T-helper 1 cell treated with Interleukin-12 subunit alpha and Interleukin-12 subunit beta and Interleukin-4 antibody, amounts not matched to agents 30 μg/mL and 1 μg/mL, for 36 hours (primary cell): ENCODE measurements at regions not wholly inside any gene's neighbourhood (a gene's known extent, or its start where the extent isn't known, plus 50 kb on each side); places are given as distances from the start of the nearest gene placed in this dataset.
A peak's percentile ranks its signal among the peaks of the same experiment; 100 is the strongest.
"Not testable (repeated sequence)": the region's sequence is repeated elsewhere in the genome, so short reads cannot be mapped to it uniquely, and the experiment has no call there.

Source experiments
- H3K27ac Mint-ChIP-seq: one replicate; pipeline ENCODE4 v1.8.0; 2021; ENCODE audit warnings: mild to moderate bottlenecking, mixed read lengths
- H3K27me3 Mint-ChIP-seq: one replicate; pipeline ENCODE4 v1.8.0; 2021; ENCODE audit warnings: low read depth, mixed read lengths
- H3K36me3 Mint-ChIP-seq: one replicate; pipeline ENCODE4 v1.8.0; 2021; ENCODE audit warnings: low read depth, mixed read lengths
- H3K4me1 Mint-ChIP-seq: one replicate; pipeline ENCODE4 v1.8.0; 2021; ENCODE audit warnings: low read depth, mixed read lengths
- H3K4me3 Mint-ChIP-seq: one replicate; pipeline ENCODE4 v1.8.0; 2021; ENCODE audit warnings: mild to moderate bottlenecking, moderate library complexity, mixed read lengths
- H3K9me3 Mint-ChIP-seq: one replicate; pipeline ENCODE4 v1.8.0; 2021; ENCODE audit warnings: mixed read lengths

- H3K4me1 Mint-ChIP-seq = peaks cover 1% of the 10 kb centered on the region
- no peaks in the 10 kb centered on the region for H3K36me3 Mint-ChIP-seq
- H3K27me3 Mint-ChIP-seq = peaks cover 17% of the 10 kb centered on the region
- H3K27ac Mint-ChIP-seq = no peak overlapping the region
- H3K4me3 Mint-ChIP-seq = no peak overlapping the region
- H3K9me3 Mint-ChIP-seq = no peaks in the 10 kb centered on the region
These were observed 95.0 kb upstream of the LHX1 start for GRCh38 chr17:36842231-36842819.

GRCh38 chr17:36842963-36843558 lies 94.2 kb upstream of the LHX1 start:
- H3K27ac Mint-ChIP-seq = no peak overlapping the region
- H3K27me3 Mint-ChIP-seq = peaks cover 17% of the 10 kb centered on the region

GRCh38 chr17:36844013-36844412 lies 93.3 kb upstream of the LHX1 start:
- Mint-ChIP-seq H3K9me3 (no peaks in the 10 kb centered on the region), H3K36me3 (no peaks in the 10 kb centered on the region), H3K27me3 (peaks cover 17% of the 10 kb centered on the region), H3K4me1 (peaks cover 1% of the 10 kb centered on the region), H3K27ac (no peak overlapping the region), H3K4me3 (no peak overlapping the region)

More at GRCh38 chr17:36842963-36843558, 94.2 kb upstream of the LHX1 start:
- peaks cover 1% of the 10 kb centered on the region for H3K4me1 Mint-ChIP-seq
- no peak overlapping the region for H3K4me3 Mint-ChIP-seq
- H3K36me3 Mint-ChIP-seq = no peaks in the 10 kb centered on the region
- no peaks in the 10 kb centered on the region for H3K9me3 Mint-ChIP-seq

- Mint-ChIP-seq H3K27ac (no peak overlapping the region), H3K4me3 (no peak overlapping the region), H3K4me1 (peaks cover 1% of the 10 kb centered on the region), H3K36me3 (no peaks in the 10 kb centered on the region), H3K27me3 (peaks cover 17% of the 10 kb centered on the region), H3K9me3 (no peaks in the 10 kb centered on the region)
These were observed 92.7 kb upstream of the LHX1 start for GRCh38 chr17:36844601-36845000.

GRCh38 chr17:36845916-36846315 lies 91.4 kb upstream of the LHX1 start:
- H3K4me3 Mint-ChIP-seq = no peak overlapping the region
- H3K27ac Mint-ChIP-seq = no peak overlapping the region
- H3K36me3 Mint-ChIP-seq = no peaks in the 10 kb centered on the region
- peaks cover 17% of the 10 kb centered on the region for H3K27me3 Mint-ChIP-seq
- H3K4me1 Mint-ChIP-seq = peaks cover 9% of the 10 kb centered on the region
- H3K9me3 Mint-ChIP-seq = no peaks in the 10 kb centered on the region

- peaks cover 9% of the 10 kb centered on the region for H3K4me1 Mint-ChIP-seq
These were observed 90.6 kb upstream of the LHX1 start for GRCh38 chr17:36846410-36847292.

GRCh38 chr17:36848008-36848902 lies 89.0 kb upstream of the LHX1 start:
- Mint-ChIP-seq H3K36me3 (no peaks in the 10 kb centered on the region), H3K4me1 (peaks cover 9% of the 10 kb centered on the region), H3K9me3 (no peaks in the 10 kb centered on the region), H3K27ac (no peak overlapping the region), H3K27me3 (peaks cover 17% of the 10 kb centered on the region), H3K4me3 (no peak overlapping the region)

More at GRCh38 chr17:36846410-36847292, 90.6 kb upstream of the LHX1 start:
- H3K27me3 Mint-ChIP-seq = peaks cover 17% of the 10 kb centered on the region
- no peaks in the 10 kb centered on the region for H3K36me3 Mint-ChIP-seq
- H3K27ac Mint-ChIP-seq = no peak overlapping the region
- H3K9me3 Mint-ChIP-seq = no peaks in the 10 kb centered on the region
- no peak overlapping the region for H3K4me3 Mint-ChIP-seq

- not testable (repeated sequence) for H3K4me3 Mint-ChIP-seq, H3K27ac Mint-ChIP-seq, H3K9me3 Mint-ChIP-seq, H3K36me3 Mint-ChIP-seq, H3K4me1 Mint-ChIP-seq
- H3K27me3 Mint-ChIP-seq = peaks cover 13% of the 10 kb centered on the region
These were observed 88.3 kb upstream of the LHX1 start for GRCh38 chr17:36849020-36849419.

- Mint-ChIP-seq H3K9me3 (no peaks in the 10 kb centered on the region), H3K4me3 (peak overlapping the region; percentile 33), H3K27ac (no peak overlapping the region), H3K27me3 (peaks cover 4% of the 10 kb centered on the region), H3K36me3 (no peaks in the 10 kb centered on the region), H3K4me1 (peaks cover 9% of the 10 kb centered on the region)
These were observed 87.4 kb upstream of the LHX1 start for GRCh38 chr17:36849871-36850348.

GRCh38 chr17:36850790-36851189 lies 86.5 kb upstream of the LHX1 start:
- Mint-ChIP-seq H3K4me3 (no peak overlapping the region), H3K27me3 (peaks cover 4% of the 10 kb centered on the region), H3K4me1 (peaks cover 8% of the 10 kb centered on the region), H3K27ac (no peak overlapping the region), H3K9me3 (no peaks in the 10 kb centered on the region), H3K36me3 (no peaks in the 10 kb centered on the region)

GRCh38 chr17:36851250-36851649 lies 86.0 kb upstream of the LHX1 start:
- no peaks in the 10 kb centered on the region for H3K36me3 Mint-ChIP-seq
- no peak overlapping the region for H3K4me3 Mint-ChIP-seq
- H3K9me3 Mint-ChIP-seq = no peaks in the 10 kb centered on the region
- H3K27me3 Mint-ChIP-seq = peaks cover 6% of the 10 kb centered on the region
- H3K27ac Mint-ChIP-seq = no peak overlapping the region
- peaks cover 8% of the 10 kb centered on the region for H3K4me1 Mint-ChIP-seq

GRCh38 chr17:36852478-36852877 lies 84.8 kb upstream of the LHX1 start:
- H3K27ac Mint-ChIP-seq, H3K27me3 Mint-ChIP-seq, H3K36me3 Mint-ChIP-seq, H3K9me3 Mint-ChIP-seq, H3K4me1 Mint-ChIP-seq, H3K4me3 Mint-ChIP-seq: not testable (repeated sequence)

GRCh38 chr17:36854982-36855381 lies 82.3 kb upstream of the LHX1 start:
- H3K36me3 Mint-ChIP-seq = no peaks in the 10 kb centered on the region
- H3K27me3 Mint-ChIP-seq = peaks cover 8% of the 10 kb centered on the region
- no peak overlapping the region for H3K27ac Mint-ChIP-seq
- H3K9me3 Mint-ChIP-seq = no peaks in the 10 kb centered on the region
- peaks cover 5% of the 10 kb centered on the region for H3K4me1 Mint-ChIP-seq
- H3K4me3 Mint-ChIP-seq = no peak overlapping the region

GRCh38 chr17:36855459-36855858 lies 81.8 kb upstream of the LHX1 start:
- peaks cover 8% of the 10 kb centered on the region for H3K27me3 Mint-ChIP-seq
- H3K9me3 Mint-ChIP-seq = no peaks in the 10 kb centered on the region
- H3K4me3 Mint-ChIP-seq = no peak overlapping the region
- no peak overlapping the region for H3K27ac Mint-ChIP-seq
- H3K36me3 Mint-ChIP-seq = no peaks in the 10 kb centered on the region
- H3K4me1 Mint-ChIP-seq = peaks cover 2% of the 10 kb centered on the region
